ENCODE measurements at regions not wholly inside any gene's neighbourhood (a gene's known extent, or its start where the extent isn't known, plus 50 kb on each side); places are given as distances from the start of the nearest gene placed in this dataset.
A peak's percentile ranks its signal among the peaks of the same experiment; 100 is the strongest.

DNA sequence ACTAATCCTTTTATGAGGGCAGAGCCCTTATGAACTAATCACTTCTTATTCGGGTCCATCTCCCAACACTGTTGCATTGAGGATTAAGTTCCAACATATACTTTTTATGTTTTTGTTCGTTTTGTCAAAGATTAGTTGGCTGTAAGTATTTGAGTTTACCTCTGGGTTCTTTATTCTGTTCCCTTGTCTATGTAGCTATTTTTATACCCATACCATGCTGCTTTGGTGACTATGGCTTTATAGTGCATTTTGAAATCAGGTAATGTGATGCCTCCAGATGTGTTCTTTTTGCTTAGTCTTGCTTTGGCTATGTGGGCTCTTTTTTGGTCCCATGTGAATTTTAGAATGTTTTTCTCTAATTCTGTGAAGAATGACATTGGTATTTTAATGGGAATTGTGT lies 166.4 kb upstream of the KCNMB2 start:
- DNase-seq (ENCODE audit: insufficient read length) (no peak), FAIRE-seq (no peak)
- TF ChIP-seq POLR2AphosphoS5 (IDR thresholded peaks at IDR 0.05; ENCODE audit: low read depth, low read length) (no peak), TAF1 (IDR thresholded peaks at IDR 0.05; ENCODE audit: borderline replicate concordance, low read depth, low read length) (no peak), POLR2A (IDR thresholded peaks at IDR 0.05; ENCODE audit: low read depth, low read length) (no peak)

GRCh38 chr3:178370387-178370786 lies 165.8 kb upstream of the KCNMB2 start:
- no peak for TF ChIP-seq POLR2A (IDR thresholded peaks at IDR 0.05; ENCODE audit: low read depth, low read length)
- no peak for TF ChIP-seq TAF1 (IDR thresholded peaks at IDR 0.05; ENCODE audit: borderline replicate concordance, low read depth, low read length)
- TF ChIP-seq POLR2AphosphoS5 (IDR thresholded peaks at IDR 0.05; ENCODE audit: low read depth, low read length) = no peak
- no peak for FAIRE-seq
- DNase-seq (ENCODE audit: insufficient read length) = no peak

- FAIRE-seq (no peak), DNase-seq (ENCODE audit: insufficient read length) (no peak)
- TF ChIP-seq POLR2A (IDR thresholded peaks at IDR 0.05; ENCODE audit: low read depth, low read length) = no peak
- no peak for TF ChIP-seq TAF1 (IDR thresholded peaks at IDR 0.05; ENCODE audit: borderline replicate concordance, low read depth, low read length)
- no peak for TF ChIP-seq POLR2AphosphoS5 (IDR thresholded peaks at IDR 0.05; ENCODE audit: low read depth, low read length)
Observed at GRCh38 chr3:178381555-178381954, 154.7 kb upstream of the KCNMB2 start.

DNA sequence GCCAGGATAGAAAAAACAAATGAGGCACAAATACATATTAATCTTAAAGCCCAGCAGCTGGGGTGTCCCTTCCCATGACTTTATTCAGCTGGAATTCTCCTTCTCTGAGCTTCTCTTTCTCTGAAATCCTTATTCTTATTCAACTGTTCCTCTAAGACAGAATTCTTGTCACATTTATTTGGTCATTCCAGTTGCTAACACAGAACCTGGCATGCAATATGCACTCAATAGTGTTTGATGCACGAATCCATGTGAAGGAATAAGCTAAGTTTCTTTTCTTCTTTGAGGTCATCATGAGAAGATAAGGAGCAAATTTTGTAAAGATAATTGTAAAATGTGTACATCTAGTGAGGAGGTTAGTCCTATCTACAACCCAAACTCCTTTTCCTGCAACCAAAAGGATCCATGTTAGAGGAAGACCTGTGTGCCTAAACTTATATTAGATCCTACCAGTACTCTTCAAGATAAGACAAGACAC lies 154.2 kb upstream of the KCNMB2 start:
- FAIRE-seq = no peak
- DNase-seq (ENCODE audit: insufficient read length) = no peak
- TF ChIP-seq POLR2A (IDR thresholded peaks at IDR 0.05; ENCODE audit: low read depth, low read length) = no peak
- TF ChIP-seq POLR2AphosphoS5 (IDR thresholded peaks at IDR 0.05; ENCODE audit: low read depth, low read length) = no peak
- TF ChIP-seq TAF1 (IDR thresholded peaks at IDR 0.05; ENCODE audit: borderline replicate concordance, low read depth, low read length) = no peak

- TF ChIP-seq POLR2AphosphoS5 (IDR thresholded peaks at IDR 0.05; ENCODE audit: low read depth, low read length) (no peak), POLR2A (IDR thresholded peaks at IDR 0.05; ENCODE audit: low read depth, low read length) (no peak), TAF1 (IDR thresholded peaks at IDR 0.05; ENCODE audit: borderline replicate concordance, low read depth, low read length) (no peak)
- DNase-seq (ENCODE audit: insufficient read length) (no peak), FAIRE-seq (no peak)
Observed at GRCh38 chr3:178382449-178383061, 153.7 kb upstream of the KCNMB2 start.

DNA sequence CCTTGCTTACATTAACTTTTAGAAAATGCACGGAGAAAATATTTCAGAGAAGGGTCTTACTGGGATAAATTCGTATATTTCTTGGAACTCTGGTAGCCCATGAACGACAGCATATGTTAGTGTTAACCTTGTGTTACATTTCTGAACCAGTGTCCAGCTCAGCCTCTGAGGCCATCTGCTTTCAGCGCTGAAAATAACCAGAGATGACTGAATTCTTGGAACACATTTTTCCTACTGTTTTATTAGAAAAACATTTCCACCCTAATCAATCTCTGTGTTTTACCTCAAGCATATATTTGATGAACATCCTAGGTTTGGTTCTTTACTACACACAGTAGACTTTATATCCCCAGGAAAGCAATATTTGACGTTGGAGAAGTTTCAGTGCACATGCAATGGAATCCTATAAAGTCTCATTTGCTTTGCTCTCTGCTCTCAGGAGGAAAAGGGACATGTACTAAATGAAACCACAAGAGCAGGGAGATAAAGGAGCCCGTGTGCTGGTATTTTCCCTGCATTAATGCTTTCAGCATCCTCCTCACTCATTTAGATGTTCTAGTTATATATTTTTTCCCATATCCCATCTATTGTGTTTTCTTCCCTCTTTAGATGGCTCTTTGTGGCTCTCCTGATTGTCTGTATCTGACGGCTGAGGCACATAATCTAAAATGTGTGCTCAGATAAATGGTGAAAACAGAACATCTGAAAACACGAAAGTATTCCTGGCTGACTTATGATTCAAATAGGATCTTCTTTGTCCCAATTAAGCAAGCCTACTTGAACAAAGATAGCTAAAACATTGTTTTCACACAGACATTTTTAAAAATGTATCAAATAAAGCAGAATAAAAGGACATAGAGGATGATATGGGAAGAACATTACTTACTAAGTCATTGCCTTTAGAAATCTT lies 151.7 kb upstream of the KCNMB2 start:
- no peak for DNase-seq (ENCODE audit: insufficient read length)
- no peak for FAIRE-seq
- TF ChIP-seq TAF1 (IDR thresholded peaks at IDR 0.05; ENCODE audit: borderline replicate concordance, low read depth, low read length) = no peak
- no peak for TF ChIP-seq POLR2A (IDR thresholded peaks at IDR 0.05; ENCODE audit: low read depth, low read length)
- no peak for TF ChIP-seq POLR2AphosphoS5 (IDR thresholded peaks at IDR 0.05; ENCODE audit: low read depth, low read length)

GRCh38 chr3:178385280-178385952 lies 150.8 kb upstream of the KCNMB2 start:
- FAIRE-seq (peak; percentile 76), DNase-seq (ENCODE audit: insufficient read length) (peak; percentile 4)
- TF ChIP-seq POLR2AphosphoS5 (IDR thresholded peaks at IDR 0.05; ENCODE audit: low read depth, low read length) (no peak), TAF1 (IDR thresholded peaks at IDR 0.05; ENCODE audit: borderline replicate concordance, low read depth, low read length) (no peak), POLR2A (IDR thresholded peaks at IDR 0.05; ENCODE audit: low read depth, low read length) (no peak)

GRCh38 chr3:178386401-178386800 lies 149.8 kb upstream of the KCNMB2 start:
- TF ChIP-seq TAF1 (IDR thresholded peaks at IDR 0.05; ENCODE audit: borderline replicate concordance, low read depth, low read length) (no peak), POLR2A (IDR thresholded peaks at IDR 0.05; ENCODE audit: low read depth, low read length) (no peak), POLR2AphosphoS5 (IDR thresholded peaks at IDR 0.05; ENCODE audit: low read depth, low read length) (no peak)
- FAIRE-seq (peak; percentile 44), DNase-seq (ENCODE audit: insufficient read length) (no peak)

GRCh38 chr3:178386880-178387279 lies 149.4 kb upstream of the KCNMB2 start:
- TF ChIP-seq POLR2AphosphoS5 (IDR thresholded peaks at IDR 0.05; ENCODE audit: low read depth, low read length) (no peak), TAF1 (IDR thresholded peaks at IDR 0.05; ENCODE audit: borderline replicate concordance, low read depth, low read length) (no peak), POLR2A (IDR thresholded peaks at IDR 0.05; ENCODE audit: low read depth, low read length) (no peak)
- FAIRE-seq (no peak), DNase-seq (ENCODE audit: insufficient read length) (no peak)

DNA sequence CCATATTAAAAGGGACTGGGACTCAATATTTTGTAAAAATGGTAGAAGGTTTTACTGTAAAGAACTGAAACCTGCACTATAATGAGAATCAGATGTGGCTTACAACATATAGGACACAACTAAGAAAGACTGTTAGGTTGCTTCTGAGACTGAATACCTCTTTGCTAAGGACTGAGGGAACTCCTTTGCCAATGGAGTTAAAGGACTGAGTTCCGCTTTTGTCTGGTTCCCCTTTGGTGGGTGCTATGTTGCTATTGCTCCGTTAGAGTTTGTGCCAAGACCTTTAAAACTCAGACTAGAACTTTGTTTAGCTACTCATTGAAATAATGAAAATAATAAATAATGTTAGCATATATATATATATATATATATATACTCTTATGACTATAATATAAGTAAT lies 147.8 kb upstream of the KCNMB2 start:
- FAIRE-seq (no peak), DNase-seq (ENCODE audit: insufficient read length) (no peak)
- TF ChIP-seq POLR2A (IDR thresholded peaks at IDR 0.05; ENCODE audit: low read depth, low read length) (no peak), TAF1 (IDR thresholded peaks at IDR 0.05; ENCODE audit: borderline replicate concordance, low read depth, low read length) (no peak), POLR2AphosphoS5 (IDR thresholded peaks at IDR 0.05; ENCODE audit: low read depth, low read length) (no peak)

- FAIRE-seq (no peak), DNase-seq (ENCODE audit: insufficient read length) (no peak)
- TF ChIP-seq POLR2A (IDR thresholded peaks at IDR 0.05; ENCODE audit: low read depth, low read length) (no peak), TAF1 (IDR thresholded peaks at IDR 0.05; ENCODE audit: borderline replicate concordance, low read depth, low read length) (no peak), POLR2AphosphoS5 (IDR thresholded peaks at IDR 0.05; ENCODE audit: low read depth, low read length) (no peak)
Observed at GRCh38 chr3:178389258-178389657, 147.0 kb upstream of the KCNMB2 start.
